Spleen (tissue), 11 donors: ENCODE measurements at regions not wholly inside any gene's neighbourhood (a gene's known extent, or its start where the extent isn't known, plus 50 kb on each side); places are given as distances from the start of the nearest gene placed in this dataset.

Source experiments
- DNase-seq: peaks from one replicate; pipeline ENCODE4 v3.0.0-alpha.2; 2020
- H3K27ac ChIP-seq, 8 donors: fragments of 200-600 bp; sonication (generic) in 7 of 8; 1 replicate in 4 of 8; 2 replicates in 4 of 8; pipeline versions ENCODE4 v1.5.0 to v1.8.0; 2016 to 2021; ENCODE audit warnings: inconsistent platforms in 4 of 8, mild to moderate bottlenecking in 4 of 8, moderate library complexity in 1 of 8
- H3K27me3 ChIP-seq, 7 donors: fragments of 200-600 bp; sonication (generic) in 6 of 7; replicated peaks in 1 of 7; 1 replicate in 4 of 7; 2 replicates in 3 of 7; pipeline versions ENCODE4 v1.5.0 to v1.8.0; 2016 to 2021; ENCODE audit warnings: inconsistent platforms in 3 of 7, mild to moderate bottlenecking in 1 of 7
- H3K36me3 ChIP-seq, 6 donors: fragments of 200-600 bp; sonication (generic) in 5 of 6; 1 replicate in 4 of 6; 2 replicates in 2 of 6; pipeline versions ENCODE4 v1.5.0 to v1.8.0; 2016 to 2021; ENCODE audit warnings: inconsistent platforms in 2 of 6
- H3K4me1 ChIP-seq, 6 donors: fragments of 200-600 bp; sonication (generic) in 5 of 6; 1 replicate in 3 of 6; 2 replicates in 3 of 6; pipeline versions ENCODE4 v1.5.0 to v1.8.0; 2016 to 2021; ENCODE audit warnings: inconsistent platforms in 3 of 6
- H3K4me3 ChIP-seq, 8 donors: fragments of 200-600 bp; sonication (generic) in 7 of 8; 1 replicate in 4 of 8; 2 replicates in 4 of 8; pipeline versions ENCODE4 v1.5.0 to v1.8.0; 2016 to 2021; ENCODE audit warnings: inconsistent platforms in 4 of 8, mild to moderate bottlenecking in 4 of 8, moderate library complexity in 2 of 8
- H3K9me3 ChIP-seq, 8 donors: fragments of 200-600 bp; sonication (generic) in 7 of 8; 1 replicate in 4 of 8; 2 replicates in 4 of 8; pipeline versions ENCODE4 v1.5.0 to v1.8.0; 2016 to 2021; ENCODE audit warnings: inconsistent platforms in 4 of 8
- POLR2A ChIP-seq, 3 donors: fragments of 450-650 bp; IDR thresholded peaks; one replicate each; pipeline ENCODE4 v1.5.1; 2017; ENCODE audit warnings: antibody characterized with exemption in 3 of 3, mild to moderate bottlenecking in 1 of 3
- POLR2AphosphoS5 ChIP-seq, 3 donors: sonication (generic); formaldehyde crosslinking; IDR thresholded peaks; one replicate each; pipeline ENCODE4 v1.5.1; 2017; ENCODE audit warnings: antibody characterized with exemption in 3 of 3
- WGBS, 5 donors: extraction: QIAGEN DNeasy Blood & Tissue Kit in 3 of 5; methylation state at CpG; one replicate each; pipeline versions ENCODE4 v1.1.5 to v1.1.7; 2013 to 2018; 5-methylcytosine and 5-hydroxymethylcytosine counted together
- intact Hi-C: fragments of 100-400 bp; cut with DNase I; formaldehyde crosslinking; loops from one replicate; pipeline ENCODE4 v1.15.0; 2023; ENCODE audit warnings: low total_unique reads
- TF ChIP-seq, protein P1 (sequence below), 11 experiments: fragments of 200-600 bp in 7 of 11; fragments of 450-650 bp in 4 of 11; sonication (generic) in 4 of 11; IDR thresholded peaks in 8 of 11; conservative IDR thresholded peaks in 3 of 11; 1 replicate in 7 of 11; 2 replicates in 4 of 11; pipeline versions ENCODE4 v1.4.0 to v1.8.0; 2016 to 2021; ENCODE audit warnings: antibody characterized with exemption in 11 of 11, inconsistent platforms in 4 of 11, mild to moderate bottlenecking in 1 of 11
- donor health status: healthy with polysubstance abuse.
- donor health status: DM: no; HTN: no; CAD: no; lungs with moderate emphysema.
- donor health status: DM: no; HTN: no; CAD: no.
- donor health status: Bipolar disorder and iron deficiency.
- donor health status: healthy.
- donor health status: DM: no; HTN: no; CAD: no.
- donor health status: DM: yes; HTN: yes; CAD: no.

DNA sequence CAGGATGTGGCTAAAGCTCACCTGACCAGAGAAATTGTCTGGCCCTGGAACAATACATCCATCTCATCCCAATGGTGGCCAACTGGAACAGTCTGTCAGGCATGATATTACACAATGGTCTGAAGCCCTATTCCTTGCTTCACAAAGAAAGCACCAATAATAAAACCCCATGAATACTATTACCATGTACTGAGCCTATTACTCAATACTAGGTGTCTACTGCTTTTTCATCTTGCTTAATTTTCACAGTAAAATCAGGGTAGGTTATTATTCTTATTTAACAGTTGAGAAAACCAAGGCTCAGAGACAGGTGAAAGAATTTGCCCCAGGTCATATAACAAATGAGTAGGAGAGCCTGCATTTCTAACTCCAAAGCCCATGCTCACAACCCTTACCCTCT lies 68.9 kb upstream of the CAPRIN1 start:
- Histone ChIP-seq H3K9me3 (no peaks in the 10 kb centered on the region), H3K36me3 (no peaks in the 10 kb centered on the region), H3K4me3 (no peak overlapping the region), H3K27ac (no peak overlapping the region), H3K4me1 (no peaks in the 10 kb centered on the region), H3K27me3 (no peaks in the 10 kb centered on the region)
- no peak for DNase-seq
- intact Hi-C loops = no loop called here
- no peak for TF ChIP-seq POLR2AphosphoS5 (IDR thresholded peaks at IDR 0.05)
- TF ChIP-seq POLR2A (IDR thresholded peaks at IDR 0.05) = no peak
- TF ChIP-seq, protein P1, sequence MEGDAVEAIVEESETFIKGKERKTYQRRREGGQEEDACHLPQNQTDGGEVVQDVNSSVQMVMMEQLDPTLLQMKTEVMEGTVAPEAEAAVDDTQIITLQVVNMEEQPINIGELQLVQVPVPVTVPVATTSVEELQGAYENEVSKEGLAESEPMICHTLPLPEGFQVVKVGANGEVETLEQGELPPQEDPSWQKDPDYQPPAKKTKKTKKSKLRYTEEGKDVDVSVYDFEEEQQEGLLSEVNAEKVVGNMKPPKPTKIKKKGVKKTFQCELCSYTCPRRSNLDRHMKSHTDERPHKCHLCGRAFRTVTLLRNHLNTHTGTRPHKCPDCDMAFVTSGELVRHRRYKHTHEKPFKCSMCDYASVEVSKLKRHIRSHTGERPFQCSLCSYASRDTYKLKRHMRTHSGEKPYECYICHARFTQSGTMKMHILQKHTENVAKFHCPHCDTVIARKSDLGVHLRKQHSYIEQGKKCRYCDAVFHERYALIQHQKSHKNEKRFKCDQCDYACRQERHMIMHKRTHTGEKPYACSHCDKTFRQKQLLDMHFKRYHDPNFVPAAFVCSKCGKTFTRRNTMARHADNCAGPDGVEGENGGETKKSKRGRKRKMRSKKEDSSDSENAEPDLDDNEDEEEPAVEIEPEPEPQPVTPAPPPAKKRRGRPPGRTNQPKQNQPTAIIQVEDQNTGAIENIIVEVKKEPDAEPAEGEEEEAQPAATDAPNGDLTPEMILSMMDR (IDR thresholded peaks at IDR 0.05 in 8 of 11, conservative IDR thresholded peaks at IDR 0.05 in 3 of 11) = no peak

DNA sequence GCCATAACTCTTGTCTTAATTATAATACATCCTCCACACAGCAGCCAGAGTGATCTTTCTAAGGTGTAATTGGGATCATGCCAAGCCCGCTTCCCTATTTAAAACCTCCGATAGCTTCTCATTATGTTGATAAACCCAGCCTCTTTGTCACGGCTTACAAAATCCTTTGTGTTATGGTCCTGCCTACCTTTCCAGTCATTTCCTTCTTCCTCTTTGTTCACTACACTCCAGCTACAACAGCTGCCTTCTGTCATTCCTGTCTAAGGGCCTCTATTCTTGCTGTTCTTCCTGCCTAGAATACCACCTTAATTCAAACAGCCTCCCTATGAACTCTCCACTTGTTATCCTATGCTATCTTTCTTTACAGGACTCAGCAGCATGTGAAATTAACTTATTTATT lies 70.6 kb upstream of the CAPRIN1 start:
- intact Hi-C loops = no loop called here
- Histone ChIP-seq H3K27ac (no peak overlapping the region), H3K36me3 (no peaks in the 10 kb centered on the region), H3K4me1 (no peaks in the 10 kb centered on the region), H3K27me3 (no peaks in the 10 kb centered on the region), H3K9me3 (no peaks in the 10 kb centered on the region), H3K4me3 (no peak overlapping the region)
- TF ChIP-seq POLR2AphosphoS5 (IDR thresholded peaks at IDR 0.05) (no peak), POLR2A (IDR thresholded peaks at IDR 0.05) (no peak)
- TF ChIP-seq, protein P1 (IDR thresholded peaks at IDR 0.05 in 8 of 11, conservative IDR thresholded peaks at IDR 0.05 in 3 of 11) = no peak
- WGBS, 5 donors = 31 to 52% (median 43%) methylated on average over 3 of the region's 3 CpGs
- no peak for DNase-seq

DNA sequence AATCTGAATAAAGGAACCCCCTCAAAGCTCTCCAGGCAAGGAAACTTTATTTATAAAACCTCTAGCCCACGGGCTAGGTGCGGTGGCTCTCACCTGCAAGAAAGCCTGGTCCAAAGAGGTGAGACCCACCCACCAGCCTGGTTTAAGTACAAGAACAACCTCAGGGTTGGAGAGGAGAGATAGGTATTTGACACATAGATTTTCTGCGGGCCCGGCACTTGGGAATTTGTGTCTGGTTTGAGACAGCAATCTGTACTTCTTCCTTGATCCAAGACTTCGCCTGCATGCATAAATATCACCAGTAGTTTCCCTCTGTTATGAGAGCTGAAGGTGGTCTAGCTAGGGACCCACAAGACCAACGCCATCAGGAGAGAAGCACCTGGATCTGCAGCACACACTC lies 73.2 kb upstream of the CAPRIN1 start:
- Histone ChIP-seq H3K36me3 (no peaks in the 10 kb centered on the region), H3K27ac (no peak overlapping the region), H3K4me3 (no peak overlapping the region), H3K27me3 (no peaks in the 10 kb centered on the region), H3K4me1 (no peaks in the 10 kb centered on the region), H3K9me3 (no peaks in the 10 kb centered on the region)
- DNase-seq = no peak
- WGBS, 5 donors = 85 to 98% (median 93%) methylated on average over 6 of the region's 6 CpGs
- intact Hi-C loops = no loop called here
- TF ChIP-seq, protein P1 (IDR thresholded peaks at IDR 0.05 in 8 of 11, conservative IDR thresholded peaks at IDR 0.05 in 3 of 11) = no peak
- TF ChIP-seq POLR2AphosphoS5 (IDR thresholded peaks at IDR 0.05) (no peak), POLR2A (IDR thresholded peaks at IDR 0.05) (no peak)

DNA sequence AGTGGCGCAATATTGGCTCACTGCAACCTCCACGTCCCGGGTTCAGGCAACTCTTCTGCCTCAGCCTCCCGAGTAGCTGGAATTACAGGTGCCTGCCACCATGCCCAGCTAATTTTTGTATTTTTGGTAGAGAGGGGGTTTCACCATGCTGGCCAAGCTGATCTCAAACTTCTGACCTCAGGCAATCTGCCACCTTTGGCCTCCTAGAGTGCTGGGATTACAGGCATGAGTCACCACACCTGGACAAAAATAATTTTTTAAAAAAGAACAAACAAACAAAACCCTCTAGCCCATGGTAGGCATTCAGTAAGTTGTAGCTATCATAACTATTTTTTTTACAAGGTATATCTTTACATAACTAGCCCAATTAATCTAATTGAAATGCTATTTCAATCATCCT lies 73.9 kb upstream of the CAPRIN1 start:
- WGBS, 5 donors = 69 to 95% (median 77%) methylated on average over 4 of the region's 4 CpGs

More for the DNA sequence above, 73.9 kb upstream of the CAPRIN1 start:
- intact Hi-C loops = no loop called here
- H3K4me1 ChIP-seq = no peaks in the 10 kb centered on the region
- no peaks in the 10 kb centered on the region for H3K9me3 ChIP-seq
- no peak overlapping the region for H3K4me3 ChIP-seq
- DNase-seq = no peak
- no peaks in the 10 kb centered on the region for H3K27me3 ChIP-seq
- TF ChIP-seq POLR2A (IDR thresholded peaks at IDR 0.05) (no peak), POLR2AphosphoS5 (IDR thresholded peaks at IDR 0.05) (no peak)
- TF ChIP-seq, protein P1 (IDR thresholded peaks at IDR 0.05 in 8 of 11, conservative IDR thresholded peaks at IDR 0.05 in 3 of 11) = no peak
- H3K36me3 ChIP-seq = no peaks in the 10 kb centered on the region
- H3K27ac ChIP-seq = no peak overlapping the region
